AG09319 (cell line): ENCODE measurements at regions not wholly inside any gene's neighbourhood (a gene's known extent, or its start where the extent isn't known, plus 50 kb on each side); places are given as distances from the start of the nearest gene placed in this dataset.
"Not testable (repeated sequence)": the region's sequence is repeated elsewhere in the genome, so short reads cannot be mapped to it uniquely, and the experiment has no call there.

Experiments used
- DNase-seq: peaks from one replicate; pipeline ENCODE4 v3.0.0-alpha.2; 2010; ENCODE audit warnings: low read depth; ENCODE audit errors: extremely low read depth
- TF ChIP-seq, protein P1 (sequence below): IDR thresholded peaks from 2 replicates; pipeline ENCODE4 v1.5.1; 2011; ENCODE audit warnings: low read depth, mild to moderate bottlenecking, inconsistent platforms, low read length, moderate library complexity

DNA sequence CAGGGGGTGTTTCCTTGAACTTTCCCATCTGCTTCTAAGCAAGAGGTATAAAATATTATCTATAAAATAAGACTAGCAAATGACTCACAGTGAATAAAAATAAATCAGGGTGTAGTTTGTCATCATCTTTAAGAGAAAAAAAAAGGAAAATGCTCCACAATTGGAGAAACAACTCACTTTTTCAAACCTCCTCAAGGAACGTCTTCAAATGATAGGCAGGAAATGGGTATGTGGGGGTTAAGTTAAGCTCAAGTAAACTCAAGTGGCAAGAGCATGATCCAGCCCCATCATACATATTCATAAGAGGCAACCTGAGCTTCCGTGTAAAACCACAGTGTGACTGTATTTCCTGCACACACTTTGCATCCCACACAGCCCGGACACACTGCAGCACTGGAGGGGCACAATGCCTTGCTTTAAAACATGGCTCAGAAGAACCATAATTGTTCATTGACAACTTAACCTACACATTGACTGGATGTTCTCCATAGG lies 58.5 kb upstream of the CEP85L start:
- no peak for DNase-seq
- TF ChIP-seq, protein P1, sequence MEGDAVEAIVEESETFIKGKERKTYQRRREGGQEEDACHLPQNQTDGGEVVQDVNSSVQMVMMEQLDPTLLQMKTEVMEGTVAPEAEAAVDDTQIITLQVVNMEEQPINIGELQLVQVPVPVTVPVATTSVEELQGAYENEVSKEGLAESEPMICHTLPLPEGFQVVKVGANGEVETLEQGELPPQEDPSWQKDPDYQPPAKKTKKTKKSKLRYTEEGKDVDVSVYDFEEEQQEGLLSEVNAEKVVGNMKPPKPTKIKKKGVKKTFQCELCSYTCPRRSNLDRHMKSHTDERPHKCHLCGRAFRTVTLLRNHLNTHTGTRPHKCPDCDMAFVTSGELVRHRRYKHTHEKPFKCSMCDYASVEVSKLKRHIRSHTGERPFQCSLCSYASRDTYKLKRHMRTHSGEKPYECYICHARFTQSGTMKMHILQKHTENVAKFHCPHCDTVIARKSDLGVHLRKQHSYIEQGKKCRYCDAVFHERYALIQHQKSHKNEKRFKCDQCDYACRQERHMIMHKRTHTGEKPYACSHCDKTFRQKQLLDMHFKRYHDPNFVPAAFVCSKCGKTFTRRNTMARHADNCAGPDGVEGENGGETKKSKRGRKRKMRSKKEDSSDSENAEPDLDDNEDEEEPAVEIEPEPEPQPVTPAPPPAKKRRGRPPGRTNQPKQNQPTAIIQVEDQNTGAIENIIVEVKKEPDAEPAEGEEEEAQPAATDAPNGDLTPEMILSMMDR: no peak

GRCh38 chr6:118708744-118709143 lies 57.4 kb upstream of the CEP85L start:
- TF ChIP-seq, protein P1: no peak
- DNase-seq: no peak

GRCh38 chr6:118708055-118708454 lies 56.7 kb upstream of the CEP85L start:
- DNase-seq: no peak
- TF ChIP-seq, protein P1: no peak

- TF ChIP-seq, protein P1: no peak
- DNase-seq: no peak
Observed at GRCh38 chr6:118706702-118707101, 55.3 kb upstream of the CEP85L start.

DNA sequence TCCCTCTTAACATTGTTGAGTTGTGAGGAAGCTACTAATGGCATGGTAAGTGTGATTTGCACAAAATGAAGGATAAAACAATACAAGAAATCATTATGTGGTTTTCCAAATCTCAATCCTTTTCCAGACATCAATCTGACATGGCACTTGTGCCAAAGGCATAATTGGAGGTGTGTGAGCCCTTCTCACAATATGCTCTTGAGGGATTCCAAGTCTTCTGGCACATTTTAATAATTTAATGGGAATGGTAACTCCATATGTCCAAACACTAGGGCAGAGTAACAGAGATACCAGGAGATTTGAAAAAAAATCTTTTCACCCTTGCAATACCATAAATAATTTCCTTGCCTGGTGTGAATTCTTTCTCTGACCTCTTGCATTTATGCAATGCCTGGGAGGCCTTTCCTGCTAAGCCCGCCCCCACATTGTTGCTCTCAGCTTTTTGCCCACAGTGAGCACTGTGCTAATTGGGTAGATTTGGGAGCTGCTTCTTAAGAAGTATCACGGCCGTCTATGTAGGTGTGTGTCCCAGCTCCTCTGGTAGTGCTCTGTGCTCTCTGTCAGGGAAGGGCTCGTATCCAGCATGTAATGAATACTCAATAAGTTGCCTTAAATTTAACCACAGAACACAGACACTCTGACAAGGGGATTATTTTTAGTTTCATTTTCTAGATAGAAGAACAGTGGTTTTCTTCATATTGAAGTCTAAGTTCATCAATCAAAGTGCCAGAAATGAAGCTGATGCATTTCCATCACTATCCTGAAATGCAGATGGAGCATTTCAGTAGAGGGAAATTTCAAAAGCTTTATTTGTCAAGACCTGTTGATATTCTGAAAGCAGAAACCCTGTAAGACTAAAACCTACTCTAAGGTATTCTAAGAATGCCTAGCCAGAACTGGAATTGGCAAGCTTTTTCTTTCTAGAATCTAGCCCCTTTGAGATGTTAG lies 54.4 kb upstream of the CEP85L start:
- TF ChIP-seq, protein P1: no peak
- no peak for DNase-seq

DNA sequence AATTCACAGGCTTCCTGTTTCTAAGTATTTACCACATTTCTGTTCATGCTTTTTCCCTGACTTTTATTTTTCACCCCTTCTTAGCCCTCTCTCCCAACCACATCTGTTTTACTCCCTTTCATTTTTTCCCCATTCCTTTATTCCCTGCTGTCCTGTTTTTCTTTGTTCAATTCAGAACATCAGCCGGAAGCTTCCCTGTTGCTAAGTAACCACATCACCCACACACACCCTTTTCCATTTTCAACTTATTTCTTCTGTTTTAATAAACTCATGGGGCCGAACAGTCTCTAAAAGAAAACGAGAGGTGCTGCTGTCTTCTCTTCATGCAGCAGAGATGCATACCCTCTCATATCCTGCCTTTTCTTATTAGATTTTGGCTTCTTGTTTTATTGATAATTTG lies 53.5 kb upstream of the CEP85L start:
- DNase-seq: no peak
- TF ChIP-seq, protein P1: no peak

DNA sequence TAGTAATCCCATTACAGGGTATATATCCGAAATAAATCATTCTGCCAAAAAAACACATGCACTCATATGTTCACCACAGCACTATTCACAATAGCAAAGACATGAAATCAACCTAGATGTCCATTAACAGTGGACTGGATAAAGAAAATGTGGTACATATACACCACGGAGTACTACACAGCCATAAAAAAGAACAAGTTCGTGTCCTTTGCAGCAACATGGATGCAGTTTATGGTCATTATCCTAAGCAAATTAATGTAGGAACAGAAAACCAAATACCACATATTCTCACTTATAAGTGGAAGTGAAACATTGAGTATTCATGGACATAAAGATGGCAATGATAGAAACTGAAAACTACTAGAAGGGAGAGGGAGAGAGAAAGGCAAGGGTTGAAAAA lies 49.9 kb upstream of the CEP85L start:
- DNase-seq: not testable (repeated sequence)
